Gastrocnemius medialis (tissue), 4 donors: ENCODE measurements at regions not wholly inside any gene's neighbourhood (a gene's known extent, or its start where the extent isn't known, plus 50 kb on each side); places are given as distances from the start of the nearest gene placed in this dataset.

ENCODE experiments used
- ATAC-seq, 2 donors: fragments of 150-250 bp; one replicate each; pipeline ENCODE4 v1.9.1; 2016
- DNase-seq, 2 donors: peaks; one replicate each; pipeline ENCODE4 v3.0.0-alpha.2; 2019
- H3K27ac ChIP-seq, 4 donors: fragments of 200-600 bp; sonication (generic); 1 replicate in 1 of 4; 2 replicates in 3 of 4; pipeline ENCODE4 v1.5.1; 2016 to 2018; ENCODE audit warnings: mild to moderate bottlenecking in 2 of 4, moderate library complexity in 1 of 4
- H3K27me3 ChIP-seq, 3 donors: fragments of 200-600 bp; sonication (generic) in 2 of 3; 1 replicate in 1 of 3; 2 replicates in 2 of 3; pipeline versions ENCODE4 v1.5.1 to v1.6.0; 2016 to 2019; ENCODE audit warnings: mild to moderate bottlenecking in 1 of 3, moderate library complexity in 1 of 3
- H3K36me3 ChIP-seq, 2 donors: fragments of 200-600 bp; sonication (generic) in 1 of 2; one replicate each; pipeline ENCODE4 v1.5.1; 2017 to 2018
- H3K4me1 ChIP-seq, 2 donors: fragments of 200-600 bp; sonication (generic) in 1 of 2; one replicate each; pipeline ENCODE4 v1.5.1; 2016 to 2017; ENCODE audit warnings: mild to moderate bottlenecking in 2 of 2
- H3K4me3 ChIP-seq, 4 donors: fragments of 200-600 bp; sonication (generic) in 3 of 4; 1 replicate in 1 of 4; 2 replicates in 3 of 4; pipeline ENCODE4 v1.5.1; 2016 to 2019; ENCODE audit warnings: mild to moderate bottlenecking in 2 of 4
- H3K9me3 ChIP-seq, 3 donors: fragments of 200-600 bp; sonication (generic) in 2 of 3; 1 replicate in 1 of 3; 2 replicates in 2 of 3; pipeline ENCODE4 v1.5.1; 2016 to 2019
- CTCF ChIP-seq, 5 experiments: fragments of 450-650 bp in 3 of 5; fragments of 200-600 bp in 2 of 5; sonication (generic) in 2 of 5; IDR thresholded peaks in 4 of 5; conservative IDR thresholded peaks in 1 of 5; 1 replicate in 4 of 5; 2 replicates in 1 of 5; pipeline ENCODE4 v1.5.1; 2016 to 2019; ENCODE audit warnings: antibody characterized with exemption in 5 of 5, mild to moderate bottlenecking in 3 of 5, moderate library complexity in 3 of 5
- POLR2A ChIP-seq, 2 donors: fragments of 450-650 bp; IDR thresholded peaks; one replicate each; pipeline ENCODE4 v1.6.1; 2017; ENCODE audit warnings: antibody characterized with exemption in 2 of 2, mild to moderate bottlenecking in 2 of 2, moderate library complexity in 2 of 2
- in situ Hi-C, 4 donors: fragments of 200-750 bp; cut with MboI; loops; one replicate each; pipeline versions ENCODE4 v1.15.0 to v1.8.0; 2017; ENCODE audit warnings: low sequenced_read_pairs in 4 of 4
- intact Hi-C: fragments of 100-400 bp; cut with DNase I; formaldehyde crosslinking; loops from one replicate; pipeline ENCODE4 v1.15.1; 2023; ENCODE audit warnings: low total_unique reads

GRCh38 chr9:89844075-89844474 lies 239.3 kb downstream of the GADD45G start:
- no peak for TF ChIP-seq CTCF (IDR thresholded peaks at IDR 0.05 in 4 of 5, conservative IDR thresholded peaks at IDR 0.05 in 1 of 5)
- no peak for TF ChIP-seq POLR2A (IDR thresholded peaks at IDR 0.05)
- ATAC-seq: no peak
- H3K4me1 ChIP-seq: no peaks in the 10 kb centered on the region
- H3K4me3 ChIP-seq: no peak overlapping the region
- H3K9me3 ChIP-seq: no peaks in the 10 kb centered on the region
- intact Hi-C loops (no loop called here), in situ Hi-C loops (no loop called here)
- H3K27me3 ChIP-seq: no peaks in the 10 kb centered on the region
- H3K36me3 ChIP-seq: no peaks in the 10 kb centered on the region
- H3K27ac ChIP-seq: no peak overlapping the region
- no peak for DNase-seq

DNA sequence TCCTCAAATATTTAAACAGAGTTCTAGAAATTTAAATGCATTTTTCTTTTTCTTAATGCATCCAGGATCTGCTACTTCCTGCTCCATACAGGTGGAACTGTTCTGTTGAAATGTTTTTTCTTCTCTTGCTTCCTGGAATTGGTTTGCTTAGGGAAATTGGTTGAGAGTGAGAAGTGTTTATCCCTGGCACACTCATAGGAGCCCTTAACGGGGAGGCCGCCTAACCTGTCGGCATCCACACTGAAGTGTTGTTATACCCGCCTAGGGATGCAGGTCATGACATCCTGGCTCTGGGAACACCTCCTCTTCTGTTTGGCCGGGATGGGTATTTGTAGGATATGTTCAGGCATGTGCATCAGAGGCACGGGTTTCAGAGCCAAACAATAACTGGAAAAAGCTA lies 239.7 kb downstream of the GADD45G start:
- Histone ChIP-seq H3K27ac (no peak overlapping the region), H3K36me3 (no peaks in the 10 kb centered on the region), H3K9me3 (no peaks in the 10 kb centered on the region), H3K4me1 (no peaks in the 10 kb centered on the region), H3K4me3 (no peak overlapping the region), H3K27me3 (no peaks in the 10 kb centered on the region)
- TF ChIP-seq CTCF (IDR thresholded peaks at IDR 0.05 in 4 of 5, conservative IDR thresholded peaks at IDR 0.05 in 1 of 5): no peak
- TF ChIP-seq POLR2A (IDR thresholded peaks at IDR 0.05): no peak
- intact Hi-C loops: no loop called here
- ATAC-seq (no peak), DNase-seq (no peak)
- in situ Hi-C loops: no loop called here

DNA sequence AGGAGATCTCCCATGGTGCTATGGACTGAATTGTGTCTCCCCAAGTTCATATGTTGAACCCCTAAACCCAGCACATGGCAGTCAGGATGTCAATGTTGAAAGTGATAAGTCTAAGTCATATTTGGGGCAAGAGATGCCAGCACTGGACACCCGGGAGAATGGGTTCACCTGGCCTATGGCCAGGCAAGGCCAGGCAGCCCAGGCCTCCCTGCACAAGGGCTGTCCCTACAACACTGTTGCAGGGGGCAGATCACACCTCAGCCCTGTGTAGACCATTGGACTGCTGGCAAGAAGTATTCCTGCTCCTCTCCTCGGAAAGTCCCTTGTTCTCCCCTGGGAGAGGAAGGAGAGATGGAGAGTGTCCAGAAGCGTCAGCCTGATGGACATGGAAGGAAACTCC lies 240.5 kb downstream of the GADD45G start:
- Histone ChIP-seq H3K36me3 (no peaks in the 10 kb centered on the region), H3K4me1 (peaks cover 0 to under 1% of the 10 kb centered on the region in 2 donors), H3K27me3 (no peaks in the 10 kb centered on the region), H3K9me3 (no peaks in the 10 kb centered on the region), H3K4me3 (no peak overlapping the region), H3K27ac (no peak overlapping the region)
- ATAC-seq: no peak
- no peak for TF ChIP-seq POLR2A (IDR thresholded peaks at IDR 0.05)
- no peak for TF ChIP-seq CTCF (IDR thresholded peaks at IDR 0.05 in 4 of 5, conservative IDR thresholded peaks at IDR 0.05 in 1 of 5)
- intact Hi-C loops: no loop called here
- no peak for DNase-seq
- in situ Hi-C loops: no loop called here

GRCh38 chr9:89845862-89846261 lies 241.1 kb downstream of the GADD45G start:
- no peak for DNase-seq
- in situ Hi-C loops (no loop called here), intact Hi-C loops (no loop called here)
- no peak overlapping the region for H3K27ac ChIP-seq
- no peak for ATAC-seq
- TF ChIP-seq CTCF (IDR thresholded peaks at IDR 0.05 in 4 of 5, conservative IDR thresholded peaks at IDR 0.05 in 1 of 5): no peak
- TF ChIP-seq POLR2A (IDR thresholded peaks at IDR 0.05): no peak
- peaks cover 0 to 6% of the 10 kb centered on the region in 2 donors for H3K4me1 ChIP-seq
- H3K36me3 ChIP-seq: no peaks in the 10 kb centered on the region
- H3K27me3 ChIP-seq: no peaks in the 10 kb centered on the region
- no peaks in the 10 kb centered on the region for H3K9me3 ChIP-seq
- H3K4me3 ChIP-seq: no peak overlapping the region
